MG63 (cell line): ENCODE measurements at regions not wholly inside any gene's neighbourhood (a gene's known extent, or its start where the extent isn't known, plus 50 kb on each side); places are given as distances from the start of the nearest gene placed in this dataset.
A peak's percentile ranks its signal among the peaks of the same experiment; 100 is the strongest.

Source experiments
- DNase-seq: peaks from one replicate; pipeline ENCODE4 v3.0.0-alpha.2; 2020
- H3K27me3 ChIP-seq: fragments of 250-450 bp; sonication (Bioruptor Pico); 2 replicates; pipeline ENCODE4 v1.5.1; 2020; ENCODE audit warnings: mild to moderate bottlenecking, moderate library complexity
- H3K36me3 ChIP-seq: fragments of 250-450 bp; sonication (Bioruptor Pico); 2 replicates; pipeline ENCODE4 v1.5.1; 2020; ENCODE audit warnings: mild to moderate bottlenecking, moderate library complexity
- H3K4me3 ChIP-seq: fragments of 250-450 bp; sonication (Bioruptor Pico); 2 replicates; pipeline ENCODE4 v1.5.1; 2020; ENCODE audit warnings: mild to moderate bottlenecking, moderate library complexity
- H3K9me3 ChIP-seq: fragments of 250-450 bp; sonication (Bioruptor Pico); 2 replicates; pipeline ENCODE4 v1.5.1; 2020; ENCODE audit warnings: mild to moderate bottlenecking, moderate library complexity

DNA sequence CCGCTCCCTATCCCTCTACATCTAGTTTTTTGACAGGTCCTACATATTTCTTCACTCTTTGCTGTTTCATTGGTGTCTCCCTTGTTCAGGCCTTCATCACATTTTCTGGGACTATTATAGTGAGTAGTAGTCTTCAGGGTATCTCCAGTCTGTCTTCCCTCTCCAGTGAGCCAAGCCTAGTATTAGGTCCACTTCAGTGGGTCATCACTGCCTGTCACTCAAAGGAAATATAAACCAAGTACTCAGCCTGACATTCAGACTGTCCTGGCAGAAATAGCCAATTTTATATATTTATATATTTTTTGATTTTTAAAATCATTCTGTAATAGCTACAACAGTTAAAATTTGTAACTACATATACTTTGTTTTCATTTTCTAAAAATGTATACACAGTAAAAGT is 137.8 kb downstream of the CYB561 start:
- DNase-seq = no peak
- Histone ChIP-seq H3K9me3 (peaks cover 7% of the 10 kb centered on the region), H3K27me3 (no peaks in the 10 kb centered on the region), H3K36me3 (no peaks in the 10 kb centered on the region), H3K4me3 (no peak overlapping the region)

DNA sequence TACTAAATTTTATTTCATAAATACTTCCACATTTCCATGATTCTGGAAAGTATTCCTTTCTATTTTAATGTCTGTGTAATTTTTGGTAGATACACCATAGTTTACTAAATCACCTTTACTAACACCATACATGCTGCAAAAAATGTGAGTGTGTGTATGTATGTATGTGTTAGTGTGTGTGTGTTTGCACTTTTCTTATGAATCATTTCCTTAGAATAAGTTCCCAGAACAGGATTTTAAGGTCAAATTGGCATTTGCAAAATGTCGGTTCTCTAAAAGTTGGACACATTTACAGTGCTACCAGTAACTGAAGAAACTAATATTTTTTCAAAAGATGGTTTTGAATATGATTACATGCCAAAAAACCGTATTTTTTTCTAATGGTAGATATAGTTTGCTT is 137.1 kb downstream of the CYB561 start:
- Histone ChIP-seq H3K36me3 (no peaks in the 10 kb centered on the region), H3K27me3 (no peaks in the 10 kb centered on the region), H3K4me3 (no peak overlapping the region), H3K9me3 (peaks cover 3% of the 10 kb centered on the region)
- no peak for DNase-seq

DNA sequence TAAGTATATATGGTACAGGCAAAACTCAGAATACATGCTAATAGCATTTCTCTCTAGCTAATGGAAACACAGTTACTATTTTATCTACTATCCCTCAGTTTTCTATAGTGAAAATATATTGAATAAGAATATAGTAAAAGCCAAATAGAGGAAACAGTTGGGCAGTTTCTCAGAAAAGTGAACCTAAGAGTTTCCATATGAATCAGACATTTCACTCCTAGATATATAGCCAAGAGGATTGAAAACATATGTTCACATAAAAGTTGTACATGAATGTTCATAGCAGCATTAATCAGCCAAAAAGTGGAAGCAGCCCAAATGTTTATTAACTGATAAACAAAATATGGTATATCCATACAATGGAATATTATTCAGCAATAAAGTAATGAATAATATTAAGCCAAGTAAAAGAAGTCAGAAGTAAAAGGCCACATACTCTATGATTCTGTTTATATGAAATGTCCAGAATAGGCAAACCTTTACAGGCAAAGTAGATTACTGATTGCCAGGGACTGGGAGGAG is 134.6 kb downstream of the CYB561 start:
- DNase-seq = no peak
- Histone ChIP-seq H3K27me3 (no peaks in the 10 kb centered on the region), H3K9me3 (peaks cover 3% of the 10 kb centered on the region), H3K36me3 (no peaks in the 10 kb centered on the region), H3K4me3 (no peak overlapping the region)

DNA sequence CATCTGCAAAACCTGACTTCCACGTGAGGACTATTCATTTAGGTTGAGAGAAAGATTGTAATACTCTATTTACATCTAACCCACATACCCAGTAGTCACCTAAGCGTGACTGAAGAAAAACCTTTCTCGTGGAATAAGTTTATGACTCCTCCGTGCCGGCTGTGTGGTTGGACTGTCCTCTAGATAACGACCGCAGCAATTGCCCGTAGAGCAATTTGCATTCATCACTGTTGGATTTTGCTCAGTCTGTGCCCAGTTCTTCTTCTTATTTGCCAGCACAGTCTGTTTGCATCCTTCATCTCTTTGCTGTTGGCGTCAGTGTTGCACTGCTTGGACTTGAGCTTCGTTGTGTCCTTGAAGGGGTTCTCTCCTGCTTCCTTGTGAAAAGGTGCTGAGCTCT is 131.3 kb downstream of the CYB561 start:
- Histone ChIP-seq H3K27me3 (no peaks in the 10 kb centered on the region), H3K36me3 (peaks cover under 1% of the 10 kb centered on the region; the same call in 1 of the 2 replicates), H3K9me3 (peaks cover 3% of the 10 kb centered on the region), H3K4me3 (no peak overlapping the region)
- no peak for DNase-seq

DNA sequence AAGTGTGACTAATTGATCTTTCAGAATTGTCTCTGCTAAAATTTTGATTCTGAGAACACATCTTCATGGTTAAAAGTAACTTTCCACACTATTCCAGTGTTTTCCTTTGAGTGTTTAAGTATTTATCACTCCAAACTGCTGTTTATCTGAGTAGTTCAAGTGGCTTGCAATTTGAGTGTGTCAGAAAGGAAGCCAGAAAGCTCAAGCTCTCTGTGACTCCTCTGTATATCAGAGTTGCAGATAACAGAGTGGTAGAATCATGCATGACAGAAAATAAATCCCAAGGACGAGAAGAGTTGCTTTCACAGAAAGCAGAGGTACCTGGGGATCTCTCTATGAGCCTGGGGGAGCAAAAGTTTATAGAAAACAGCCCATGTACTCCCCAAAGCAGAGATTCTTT is 130.0 kb downstream of the CYB561 start:
- DNase-seq = no peak
- Histone ChIP-seq H3K36me3 (peaks cover 3% of the 10 kb centered on the region; the same call in 1 of the 2 replicates), H3K27me3 (no peaks in the 10 kb centered on the region), H3K4me3 (no peak overlapping the region), H3K9me3 (no peaks in the 10 kb centered on the region)

DNA sequence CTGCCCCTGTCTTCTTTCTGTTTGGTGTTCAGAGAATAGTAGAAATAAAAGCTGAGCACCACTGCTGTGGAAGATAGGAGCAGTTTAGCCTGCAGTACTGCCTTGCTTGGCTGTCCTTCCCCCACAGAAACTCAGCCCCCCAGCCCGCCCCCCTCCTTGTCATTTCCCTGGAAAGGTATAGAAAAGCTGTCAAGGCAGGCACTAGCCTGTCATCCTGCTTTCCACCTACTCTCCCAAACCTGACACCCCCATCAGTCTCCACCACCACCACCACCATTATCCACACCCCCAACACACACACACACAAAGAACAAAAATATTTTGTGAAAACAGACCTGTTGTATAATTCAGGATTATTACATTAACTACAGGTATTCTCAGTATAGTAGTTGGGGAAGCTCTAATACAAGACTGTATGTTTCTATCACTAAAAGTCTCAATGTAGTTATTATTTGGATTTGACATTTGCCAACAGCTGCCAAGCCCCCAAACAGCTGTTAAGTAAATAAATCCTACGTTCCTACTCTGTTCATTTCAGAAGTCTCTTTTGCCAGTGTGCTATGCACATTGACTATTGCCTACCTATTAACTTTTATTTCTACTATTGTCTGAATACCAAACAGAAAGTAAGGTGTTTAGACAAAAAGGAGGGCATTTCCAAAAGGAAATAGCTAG is 128.8 kb downstream of the CYB561 start:
- Histone ChIP-seq H3K9me3 (no peaks in the 10 kb centered on the region), H3K36me3 (peaks cover 3% of the 10 kb centered on the region; the same call in 1 of the 2 replicates), H3K4me3 (no peak overlapping the region), H3K27me3 (no peaks in the 10 kb centered on the region)
- no peak for DNase-seq

DNA sequence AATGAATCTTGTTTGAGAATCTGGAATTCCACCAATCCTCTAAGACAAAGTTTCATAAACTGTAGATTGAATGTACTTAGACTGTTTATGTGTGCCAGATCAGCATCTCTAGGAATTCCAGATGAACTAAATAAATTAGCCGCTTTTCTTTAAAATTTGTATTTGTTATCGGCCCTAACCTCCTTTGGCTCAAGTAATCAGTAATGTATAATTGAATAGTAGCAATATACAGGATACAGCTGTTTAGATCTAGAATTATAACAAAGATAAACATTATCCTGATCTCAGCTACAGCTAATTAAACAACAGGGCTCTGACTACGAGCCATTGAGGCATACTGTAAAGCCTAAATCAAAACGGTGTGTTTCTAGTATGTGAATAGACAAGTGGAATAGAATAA is 120.3 kb downstream of the CYB561 start:
- Histone ChIP-seq H3K4me3 (no peak overlapping the region), H3K27me3 (no peaks in the 10 kb centered on the region), H3K9me3 (no peaks in the 10 kb centered on the region), H3K36me3 (no peaks in the 10 kb centered on the region)
- DNase-seq = no peak

DNA sequence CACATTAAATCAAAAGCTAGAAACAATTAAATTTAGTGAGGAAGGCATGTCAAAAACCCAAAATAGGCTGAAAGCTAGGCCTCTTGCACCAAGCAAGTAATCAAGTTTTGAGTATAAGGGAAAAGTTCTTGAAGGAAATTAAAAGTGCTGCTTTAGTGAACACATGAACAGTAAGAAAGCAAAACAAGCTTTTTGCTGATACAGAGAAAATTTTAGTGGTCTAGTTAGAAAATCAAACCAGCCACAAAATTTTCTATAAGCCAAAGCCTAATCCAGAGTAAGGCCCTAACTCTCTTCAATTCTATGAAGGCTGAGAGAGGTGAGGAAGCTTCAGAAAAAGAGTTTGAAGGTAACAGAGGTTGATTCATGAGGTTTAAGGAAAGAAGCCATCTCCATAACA is 116.2 kb downstream of the CYB561 start:
- peaks cover 10% of the 10 kb centered on the region; the same call in 1 of the 2 replicates for H3K36me3 ChIP-seq

DNA sequence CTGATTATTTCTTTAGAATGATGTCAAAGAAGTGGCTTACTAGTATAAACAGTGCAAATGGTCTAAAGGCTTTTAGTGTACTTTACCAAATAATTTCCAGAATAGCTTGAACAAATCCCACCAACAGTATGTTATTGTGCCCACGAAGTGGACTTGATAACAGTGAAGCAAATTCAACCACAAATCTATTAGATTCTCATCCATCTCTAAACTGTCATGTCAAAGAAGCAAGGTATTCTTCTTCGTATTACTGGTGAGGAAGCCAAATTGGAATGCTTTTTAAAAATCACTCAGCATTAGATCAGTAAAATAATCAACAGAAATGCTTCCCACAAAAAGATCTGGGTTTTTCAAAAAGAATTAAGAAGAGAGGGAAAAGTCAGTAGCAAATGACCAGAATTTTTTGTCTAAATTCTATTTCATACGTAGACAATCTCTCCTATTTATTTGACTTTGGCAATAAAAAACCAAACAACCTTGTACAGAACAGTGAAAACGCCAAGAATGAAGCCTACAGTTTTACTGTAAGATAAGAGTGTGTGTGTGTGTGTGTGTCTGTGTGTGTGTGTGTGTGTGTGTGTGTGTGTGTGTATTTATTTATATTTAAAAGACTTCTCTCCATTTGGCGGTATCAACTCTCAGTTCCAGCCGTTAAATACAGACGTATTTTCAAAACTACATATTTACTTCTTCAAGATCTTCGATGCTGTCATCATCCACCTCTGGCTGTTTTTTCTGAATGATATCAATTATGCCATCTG is 114.6 kb downstream of the CYB561 start:
- DNase-seq = no peak
- peaks cover 10% of the 10 kb centered on the region; the same call in 1 of the 2 replicates for H3K36me3 ChIP-seq
- no peaks in the 10 kb centered on the region for H3K9me3 ChIP-seq
- H3K4me3 ChIP-seq = no peak overlapping the region
- no peaks in the 10 kb centered on the region for H3K27me3 ChIP-seq

More for the DNA sequence above, 116.2 kb downstream of the CYB561 start:
- no peaks in the 10 kb centered on the region for H3K27me3 ChIP-seq
- H3K4me3 ChIP-seq = no peak overlapping the region
- no peak for DNase-seq
- H3K9me3 ChIP-seq = no peaks in the 10 kb centered on the region

DNA sequence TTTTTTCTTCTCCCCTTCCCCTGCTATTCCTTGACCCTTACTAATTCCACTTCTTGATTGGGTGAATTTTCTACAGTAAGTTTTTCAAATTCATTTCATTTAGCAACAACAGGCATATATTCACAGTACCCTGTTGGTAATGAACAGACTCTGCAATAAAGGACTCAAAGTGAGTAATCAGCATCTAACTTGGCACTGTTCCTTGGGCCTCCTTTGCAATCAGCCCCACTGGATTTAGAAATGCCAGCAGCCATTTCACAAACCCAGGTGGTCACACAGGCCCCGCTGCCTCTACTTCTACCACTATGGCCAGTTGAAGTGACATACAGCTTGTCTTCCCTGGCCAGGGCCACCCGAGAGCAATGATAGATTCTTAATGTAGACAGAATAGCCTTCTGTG is 113.8 kb downstream of the CYB561 start:
- no peak for DNase-seq
- H3K9me3 ChIP-seq = no peaks in the 10 kb centered on the region
- no peak overlapping the region for H3K4me3 ChIP-seq
- no peaks in the 10 kb centered on the region for H3K27me3 ChIP-seq
- H3K36me3 ChIP-seq = peaks cover 10% of the 10 kb centered on the region; the same call in 1 of the 2 replicates

DNA sequence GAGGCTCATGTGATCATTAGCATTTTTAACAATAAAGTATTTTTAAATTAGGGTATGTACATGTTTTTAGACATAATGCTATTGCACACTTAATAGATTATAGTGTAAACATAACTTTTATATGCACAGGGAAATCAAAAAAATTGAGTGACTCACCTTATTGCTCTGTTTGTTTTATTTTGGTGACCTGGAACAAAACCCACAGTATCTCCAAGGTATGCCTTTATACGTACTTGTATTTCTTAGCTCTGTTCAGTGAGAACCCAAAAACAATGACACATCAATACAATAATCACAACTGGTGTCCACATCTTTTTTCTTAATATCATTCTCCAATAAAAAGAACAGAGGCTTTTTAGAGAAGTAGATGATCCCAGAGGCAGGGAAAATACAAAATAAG is 112.2 kb downstream of the CYB561 start:
- Histone ChIP-seq H3K36me3 (peaks cover 10% of the 10 kb centered on the region; the same call in 1 of the 2 replicates), H3K4me3 (no peak overlapping the region), H3K9me3 (no peaks in the 10 kb centered on the region), H3K27me3 (no peaks in the 10 kb centered on the region)
- no peak for DNase-seq

DNA sequence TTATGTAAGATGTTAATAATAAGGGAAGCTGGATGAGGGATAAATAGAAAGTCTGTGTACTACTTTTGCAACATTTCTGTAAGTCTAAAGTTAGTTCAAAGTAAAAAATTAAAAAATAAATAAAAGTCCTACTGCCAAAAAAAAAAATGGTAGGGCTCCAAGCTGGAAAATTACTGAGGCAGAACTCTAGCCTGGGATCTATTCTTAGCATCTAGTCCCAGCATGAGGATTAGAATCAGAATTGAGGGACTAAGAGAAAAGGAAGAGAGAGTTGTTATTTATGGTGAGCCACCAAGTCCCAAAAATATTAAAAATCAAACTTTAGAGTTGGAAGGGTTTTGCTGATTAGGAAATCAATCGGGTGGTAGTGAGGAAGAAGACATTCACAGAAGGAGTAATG is 110.3 kb downstream of the CYB561 start:
- no peak for DNase-seq
- no peak overlapping the region for H3K4me3 ChIP-seq
- H3K27me3 ChIP-seq = no peaks in the 10 kb centered on the region
- H3K9me3 ChIP-seq = no peaks in the 10 kb centered on the region
- H3K36me3 ChIP-seq = peaks cover 10% of the 10 kb centered on the region; the same call in 1 of the 2 replicates

DNA sequence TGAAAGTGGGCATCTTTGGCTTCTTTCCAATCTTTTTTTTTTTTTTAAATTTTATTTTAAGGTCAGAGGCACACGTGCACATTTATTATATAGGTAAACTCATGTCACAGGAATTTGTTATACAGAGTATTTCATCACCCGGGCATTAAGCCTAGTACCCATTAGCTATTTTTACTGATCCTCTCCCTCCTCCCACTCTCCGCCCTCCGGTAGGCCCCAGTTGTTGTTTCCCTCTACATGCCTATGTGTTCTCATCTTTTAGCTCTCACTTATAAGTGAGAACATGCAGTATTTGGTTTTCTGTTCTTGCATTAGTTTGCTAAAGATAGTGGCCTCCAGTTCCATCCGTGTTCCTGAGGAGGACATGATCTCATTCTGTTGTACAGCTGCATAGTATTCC is 108.5 kb downstream of the CYB561 start:
- H3K4me3 ChIP-seq = no peak overlapping the region

DNA sequence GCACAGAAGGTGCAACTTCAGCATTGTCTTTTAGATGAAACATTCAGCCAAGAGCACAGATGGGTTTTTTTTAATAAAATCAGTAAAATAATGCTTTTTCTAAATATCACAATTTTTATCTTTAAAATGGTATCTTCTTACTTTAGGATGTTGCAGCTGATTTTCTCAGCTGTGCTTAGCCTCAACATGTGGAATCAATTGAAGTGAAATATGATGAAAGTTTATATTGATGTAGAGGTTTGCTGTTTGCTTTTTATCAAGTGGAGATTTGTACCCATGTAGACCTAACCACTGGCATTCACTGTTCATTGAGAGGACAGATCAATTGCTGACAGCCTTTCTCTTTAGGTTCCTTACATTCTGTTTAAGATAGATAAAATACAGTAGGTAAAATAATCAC is 107.8 kb downstream of the CYB561 start:
- Histone ChIP-seq H3K27me3 (no peaks in the 10 kb centered on the region), H3K4me3 (no peak overlapping the region), H3K9me3 (no peaks in the 10 kb centered on the region), H3K36me3 (0 out of 2 replicates have a peak, but pooled peaks cover 2% of the 10 kb centered on the region)
- no peak for DNase-seq

More for the DNA sequence above, 108.5 kb downstream of the CYB561 start:
- Histone ChIP-seq H3K27me3 (no peaks in the 10 kb centered on the region), H3K36me3 (peaks cover 3% of the 10 kb centered on the region; the same call in 1 of the 2 replicates), H3K9me3 (no peaks in the 10 kb centered on the region)
- DNase-seq = peak; percentile 19

DNA sequence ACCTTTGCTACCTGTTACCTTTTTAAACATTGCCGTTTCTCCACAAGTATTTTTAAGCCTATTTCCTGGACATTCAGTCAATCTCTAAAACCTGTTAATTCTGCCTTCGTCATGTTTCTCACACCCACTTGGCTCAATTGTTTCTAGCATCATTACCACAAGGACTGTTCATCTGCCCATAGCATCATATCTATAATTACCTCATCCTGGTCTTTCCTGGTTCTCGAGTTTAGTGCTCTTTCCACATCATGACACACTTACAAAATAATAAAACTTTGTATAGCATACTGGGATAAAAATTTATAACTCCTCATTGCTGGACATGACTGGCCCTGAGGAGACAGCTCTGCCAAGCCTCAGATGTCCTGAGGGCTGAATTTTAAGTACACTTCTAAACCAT is 104.8 kb downstream of the CYB561 start:
- Histone ChIP-seq H3K4me3 (no peak overlapping the region), H3K9me3 (no peaks in the 10 kb centered on the region), H3K27me3 (no peaks in the 10 kb centered on the region), H3K36me3 (no peaks in the 10 kb centered on the region)
- DNase-seq = no peak

DNA sequence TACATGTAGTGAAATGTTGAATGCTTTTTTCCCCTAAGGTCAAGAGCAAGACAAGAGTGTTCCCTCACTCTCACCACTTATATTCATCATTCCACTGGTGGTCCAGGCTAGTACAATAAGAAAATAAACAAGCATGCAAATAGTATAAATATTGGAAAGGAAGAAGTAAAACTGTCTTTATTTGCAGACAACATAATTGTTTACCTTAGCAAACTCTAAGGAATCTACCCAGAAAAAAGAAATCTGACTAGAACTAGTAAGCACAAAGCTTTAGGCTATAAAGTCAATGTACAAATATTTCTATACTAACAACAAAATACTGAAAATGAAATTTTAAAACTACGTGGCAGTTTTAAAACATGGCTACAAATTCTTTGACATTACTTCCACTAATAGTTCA is 101.7 kb downstream of the CYB561 start:
- Histone ChIP-seq H3K9me3 (no peaks in the 10 kb centered on the region), H3K4me3 (no peak overlapping the region), H3K36me3 (no peaks in the 10 kb centered on the region), H3K27me3 (no peaks in the 10 kb centered on the region)
- no peak for DNase-seq

DNA sequence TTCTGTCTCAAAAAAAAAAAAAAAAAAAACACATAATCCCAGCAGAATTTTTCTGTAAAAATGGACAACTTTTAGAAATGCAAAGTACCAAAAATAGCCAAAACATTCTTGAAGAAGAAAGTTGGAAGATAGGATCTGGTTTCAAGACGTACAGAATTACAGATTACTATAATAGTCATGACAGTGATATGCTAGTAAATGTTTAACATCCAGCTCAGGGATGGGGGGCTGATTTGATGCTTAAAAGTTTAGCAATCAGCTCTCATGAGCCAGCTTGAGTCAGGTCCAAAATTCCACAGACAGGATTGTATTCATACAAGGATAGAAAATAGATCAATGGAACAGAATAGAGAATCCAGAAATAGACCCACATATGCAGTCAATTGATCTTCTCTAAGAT is 100.5 kb downstream of the CYB561 start:
- Histone ChIP-seq H3K27me3 (no peaks in the 10 kb centered on the region), H3K9me3 (no peaks in the 10 kb centered on the region), H3K36me3 (no peaks in the 10 kb centered on the region), H3K4me3 (no peak overlapping the region)
- no peak for DNase-seq

DNA sequence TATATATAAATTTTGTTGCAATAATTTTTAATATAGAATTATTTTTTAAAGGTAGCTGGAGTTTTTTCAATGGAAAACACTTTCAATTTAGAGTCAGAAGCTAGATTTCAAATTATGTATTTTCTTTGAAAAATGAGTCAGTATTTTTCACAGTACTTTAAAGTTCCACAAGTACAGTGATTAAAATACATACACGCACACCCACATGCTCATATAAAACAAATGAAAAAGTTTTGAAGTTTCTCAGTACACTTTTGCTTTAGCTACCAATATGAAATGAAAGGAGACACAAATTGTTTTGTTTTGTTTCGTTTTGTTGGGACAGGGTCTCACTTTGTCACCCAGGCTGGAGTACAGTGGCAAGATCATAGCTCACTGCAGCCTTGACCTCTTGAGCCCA is 98.6 kb downstream of the CYB561 start:
- Histone ChIP-seq H3K4me3 (no peak overlapping the region), H3K36me3 (no peaks in the 10 kb centered on the region), H3K9me3 (no peaks in the 10 kb centered on the region), H3K27me3 (no peaks in the 10 kb centered on the region)
- DNase-seq = no peak
